ENCODE measurements at regions not wholly inside any gene's neighbourhood (a gene's known extent, or its start where the extent isn't known, plus 50 kb on each side); places are given as distances from the start of the nearest gene placed in this dataset.

GRCh38 chr3:18683900-18684299 is 258.8 kb upstream of the SATB1 start (continued):
- TF ChIP-seq MAX (IDR thresholded peaks at IDR 0.05) (no peak), JUN (IDR thresholded peaks at IDR 0.05; ENCODE audit: low read depth, low read length) (no peak), EP300 (IDR thresholded peaks at IDR 0.05; ENCODE audit: borderline replicate concordance in 1 of 2, low read depth in 2 of 2, low read length in 2 of 2) (no peak)

Measured in H1 (cell line).